ENCODE measurements at regions not wholly inside any gene's neighbourhood (a gene's known extent, or its start where the extent isn't known, plus 50 kb on each side); places are given as distances from the start of the nearest gene placed in this dataset.

DNA sequence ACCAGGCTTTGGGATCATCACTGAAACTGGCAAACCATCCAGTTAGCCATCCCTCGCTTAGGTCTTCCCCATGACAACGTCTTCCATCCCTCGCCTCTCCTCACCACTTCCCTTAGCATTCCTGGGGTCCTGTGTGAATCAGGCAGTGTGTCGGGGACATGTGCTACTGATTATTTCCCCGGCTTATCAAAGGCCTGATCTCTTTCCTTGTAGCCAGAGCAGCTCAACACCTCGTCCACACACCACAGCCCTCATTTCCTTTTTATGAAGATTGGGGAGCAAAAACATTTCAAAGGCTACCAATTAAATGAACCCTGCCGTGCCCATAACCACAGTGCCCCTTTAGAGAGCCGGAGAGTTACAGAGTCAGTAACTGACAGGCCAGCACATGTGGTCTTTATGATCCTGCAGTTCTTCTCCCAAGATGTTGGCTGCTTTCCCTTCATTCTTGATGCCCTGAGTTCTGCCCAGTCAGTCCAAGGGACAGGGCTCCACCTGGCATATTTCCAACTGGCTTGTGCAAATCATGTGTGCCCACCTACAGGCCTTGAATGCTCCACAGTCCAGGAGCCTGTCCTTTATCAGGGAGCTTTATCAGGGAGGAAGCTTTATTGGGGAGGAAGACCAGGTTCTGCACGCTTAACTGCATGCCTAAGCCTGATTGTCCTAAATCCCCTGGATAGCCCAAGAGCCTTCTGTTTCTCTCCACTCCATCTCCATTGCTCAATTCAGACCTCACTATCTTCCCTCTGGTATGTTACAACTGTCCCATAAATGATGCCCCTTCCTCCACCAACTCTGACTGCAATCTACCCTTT lies 343.1 kb downstream of the CYRIA start:
- TF ChIP-seq, protein P1, sequence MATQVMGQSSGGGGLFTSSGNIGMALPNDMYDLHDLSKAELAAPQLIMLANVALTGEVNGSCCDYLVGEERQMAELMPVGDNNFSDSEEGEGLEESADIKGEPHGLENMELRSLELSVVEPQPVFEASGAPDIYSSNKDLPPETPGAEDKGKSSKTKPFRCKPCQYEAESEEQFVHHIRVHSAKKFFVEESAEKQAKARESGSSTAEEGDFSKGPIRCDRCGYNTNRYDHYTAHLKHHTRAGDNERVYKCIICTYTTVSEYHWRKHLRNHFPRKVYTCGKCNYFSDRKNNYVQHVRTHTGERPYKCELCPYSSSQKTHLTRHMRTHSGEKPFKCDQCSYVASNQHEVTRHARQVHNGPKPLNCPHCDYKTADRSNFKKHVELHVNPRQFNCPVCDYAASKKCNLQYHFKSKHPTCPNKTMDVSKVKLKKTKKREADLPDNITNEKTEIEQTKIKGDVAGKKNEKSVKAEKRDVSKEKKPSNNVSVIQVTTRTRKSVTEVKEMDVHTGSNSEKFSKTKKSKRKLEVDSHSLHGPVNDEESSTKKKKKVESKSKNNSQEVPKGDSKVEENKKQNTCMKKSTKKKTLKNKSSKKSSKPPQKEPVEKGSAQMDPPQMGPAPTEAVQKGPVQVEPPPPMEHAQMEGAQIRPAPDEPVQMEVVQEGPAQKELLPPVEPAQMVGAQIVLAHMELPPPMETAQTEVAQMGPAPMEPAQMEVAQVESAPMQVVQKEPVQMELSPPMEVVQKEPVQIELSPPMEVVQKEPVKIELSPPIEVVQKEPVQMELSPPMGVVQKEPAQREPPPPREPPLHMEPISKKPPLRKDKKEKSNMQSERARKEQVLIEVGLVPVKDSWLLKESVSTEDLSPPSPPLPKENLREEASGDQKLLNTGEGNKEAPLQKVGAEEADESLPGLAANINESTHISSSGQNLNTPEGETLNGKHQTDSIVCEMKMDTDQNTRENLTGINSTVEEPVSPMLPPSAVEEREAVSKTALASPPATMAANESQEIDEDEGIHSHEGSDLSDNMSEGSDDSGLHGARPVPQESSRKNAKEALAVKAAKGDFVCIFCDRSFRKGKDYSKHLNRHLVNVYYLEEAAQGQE (IDR thresholded peaks at IDR 0.05), result no peak
- TF ChIP-seq TAF1 (conservative IDR thresholded peaks at IDR 0.05), result no peak
- TF ChIP-seq JUND (IDR thresholded peaks at IDR 0.05), result no peak
- TF ChIP-seq, protein P2, sequence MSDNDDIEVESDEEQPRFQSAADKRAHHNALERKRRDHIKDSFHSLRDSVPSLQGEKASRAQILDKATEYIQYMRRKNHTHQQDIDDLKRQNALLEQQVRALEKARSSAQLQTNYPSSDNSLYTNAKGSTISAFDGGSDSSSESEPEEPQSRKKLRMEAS (IDR thresholded peaks at IDR 0.05), result no peak
- TF ChIP-seq, protein P3, sequence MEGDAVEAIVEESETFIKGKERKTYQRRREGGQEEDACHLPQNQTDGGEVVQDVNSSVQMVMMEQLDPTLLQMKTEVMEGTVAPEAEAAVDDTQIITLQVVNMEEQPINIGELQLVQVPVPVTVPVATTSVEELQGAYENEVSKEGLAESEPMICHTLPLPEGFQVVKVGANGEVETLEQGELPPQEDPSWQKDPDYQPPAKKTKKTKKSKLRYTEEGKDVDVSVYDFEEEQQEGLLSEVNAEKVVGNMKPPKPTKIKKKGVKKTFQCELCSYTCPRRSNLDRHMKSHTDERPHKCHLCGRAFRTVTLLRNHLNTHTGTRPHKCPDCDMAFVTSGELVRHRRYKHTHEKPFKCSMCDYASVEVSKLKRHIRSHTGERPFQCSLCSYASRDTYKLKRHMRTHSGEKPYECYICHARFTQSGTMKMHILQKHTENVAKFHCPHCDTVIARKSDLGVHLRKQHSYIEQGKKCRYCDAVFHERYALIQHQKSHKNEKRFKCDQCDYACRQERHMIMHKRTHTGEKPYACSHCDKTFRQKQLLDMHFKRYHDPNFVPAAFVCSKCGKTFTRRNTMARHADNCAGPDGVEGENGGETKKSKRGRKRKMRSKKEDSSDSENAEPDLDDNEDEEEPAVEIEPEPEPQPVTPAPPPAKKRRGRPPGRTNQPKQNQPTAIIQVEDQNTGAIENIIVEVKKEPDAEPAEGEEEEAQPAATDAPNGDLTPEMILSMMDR (IDR thresholded peaks at IDR 0.05; ENCODE audit: low read depth, low read length, missing input control), result no peak
- no peak for TF ChIP-seq SP1 (IDR thresholded peaks at IDR 0.05)
- no peak for TF ChIP-seq EGR1 (IDR thresholded peaks at IDR 0.05; ENCODE audit: low read depth in 2 of 2)
- no peak for TF ChIP-seq RAD21 (IDR thresholded peaks at IDR 0.05)
- no peak for TF ChIP-seq YY1 (IDR thresholded peaks at IDR 0.05)
- TF ChIP-seq HNF4A (conservative IDR thresholded peaks at IDR 0.05), result no peak
- TF ChIP-seq RXRA (IDR thresholded peaks at IDR 0.05), result no peak
- no peak for TF ChIP-seq HNF4G (IDR thresholded peaks at IDR 0.05)
- TF ChIP-seq, protein P4, sequence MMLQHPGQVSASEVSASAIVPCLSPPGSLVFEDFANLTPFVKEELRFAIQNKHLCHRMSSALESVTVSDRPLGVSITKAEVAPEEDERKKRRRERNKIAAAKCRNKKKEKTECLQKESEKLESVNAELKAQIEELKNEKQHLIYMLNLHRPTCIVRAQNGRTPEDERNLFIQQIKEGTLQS (IDR thresholded peaks at IDR 0.05), result no peak
